Mesenchymal stem cell (in vitro differentiated cells and primary cell): ENCODE measurements at regions not wholly inside any gene's neighbourhood (a gene's known extent, or its start where the extent isn't known, plus 50 kb on each side); places are given as distances from the start of the nearest gene placed in this dataset.

Experiments used
- DNase-seq: peaks from one replicate; pipeline ENCODE4 v3.0.0-alpha.2; 2013
- H2AFZ ChIP-seq: one replicate; pipeline ENCODE4 v1.6.1; 2013; ENCODE audit warnings: low read depth, mild to moderate bottlenecking, control low read depth, inconsistent platforms, low read length, moderate library complexity
- H2AK5ac ChIP-seq: 2 replicates; pipeline ENCODE4 v1.6.1; 2013; ENCODE audit warnings: low read length, moderate library complexity, mild to moderate bottlenecking, inconsistent platforms; ENCODE audit not compliant: severe bottlenecking
- H2BK120ac ChIP-seq: one replicate; pipeline ENCODE4 v1.6.1; 2013; ENCODE audit warnings: low read depth, mild to moderate bottlenecking, inconsistent platforms, low read length, moderate library complexity
- H2BK12ac ChIP-seq, 2 experiments: one replicate each; pipeline ENCODE4 v1.6.1; 2013; ENCODE audit warnings: inconsistent platforms in 2 of 2, low read length in 2 of 2, mild to moderate bottlenecking in 2 of 2, moderate library complexity in 2 of 2, control low read depth in 1 of 2
- H2BK15ac ChIP-seq: one replicate; pipeline ENCODE4 v1.6.1; 2013; ENCODE audit warnings: mild to moderate bottlenecking, low read depth, inconsistent platforms; ENCODE audit not compliant: poor library complexity, severe bottlenecking
- H2BK5ac ChIP-seq: 2 replicates; pipeline ENCODE4 v1.6.1; 2013; ENCODE audit warnings: low read depth, mild to moderate bottlenecking, low read length, control low read depth, inconsistent platforms; ENCODE audit not compliant: poor library complexity, severe bottlenecking
- H3K14ac ChIP-seq, 2 experiments: one replicate each; pipeline ENCODE4 v1.6.1; 2013; ENCODE audit warnings: inconsistent platforms in 2 of 2, low read length in 2 of 2, control low read depth in 1 of 2, mild to moderate bottlenecking in 1 of 2, moderate library complexity in 1 of 2
- H3K18ac ChIP-seq, 2 experiments: one replicate each; pipeline ENCODE4 v1.6.1; 2013; ENCODE audit warnings: inconsistent platforms in 2 of 2, low read length in 2 of 2, control low read depth in 1 of 2, low read depth in 1 of 2, mild to moderate bottlenecking in 1 of 2
- H3K23ac ChIP-seq, 2 experiments: one replicate each; pipeline ENCODE4 v1.6.1; 2013; ENCODE audit warnings: inconsistent platforms in 2 of 2, low read length in 2 of 2, mild to moderate bottlenecking in 2 of 2, moderate library complexity in 2 of 2, control low read depth in 1 of 2
- H3K27ac ChIP-seq: 2 replicates; pipeline ENCODE4 v1.5.1; 2013; ENCODE audit warnings: mild to moderate bottlenecking, moderate library complexity, low read length, control low read depth, inconsistent platforms; ENCODE audit not compliant: poor library complexity, severe bottlenecking
- H3K27me3 ChIP-seq, 2 experiments: 2 replicates each; pipeline versions ENCODE4 v1.6.1 to v1.7.0; 2013; ENCODE audit warnings: low read length in 2 of 2, mild to moderate bottlenecking in 2 of 2, moderate library complexity in 2 of 2, control low read depth in 1 of 2, inconsistent platforms in 1 of 2; ENCODE audit not compliant: control insufficient read depth in 1 of 2, insufficient read depth in 1 of 2
- H3K36me3 ChIP-seq, 2 experiments: 2 replicates each; pipeline versions ENCODE4 v1.6.1 to v1.7.0; 2013; ENCODE audit warnings: low read length in 2 of 2, control low read depth in 1 of 2, inconsistent platforms in 1 of 2, low read depth in 1 of 2, mild to moderate bottlenecking in 1 of 2; ENCODE audit not compliant: insufficient read depth in 2 of 2, control insufficient read depth in 1 of 2
- H3K4ac ChIP-seq, 2 experiments: one replicate each; pipeline ENCODE4 v1.6.1; 2013; ENCODE audit warnings: inconsistent platforms in 2 of 2, low read length in 2 of 2, mild to moderate bottlenecking in 2 of 2, moderate library complexity in 2 of 2, control low read depth in 1 of 2, low read depth in 1 of 2
- H3K4me1 ChIP-seq: 2 replicates; pipeline ENCODE4 v1.6.1; 2013; ENCODE audit warnings: low read depth, low read length, control low read depth; ENCODE audit not compliant: control insufficient read depth, insufficient read depth
- H3K4me2 ChIP-seq: 2 replicates; pipeline ENCODE4 v1.6.1; 2013; ENCODE audit warnings: low read length, mild to moderate bottlenecking, inconsistent platforms; ENCODE audit not compliant: poor library complexity, severe bottlenecking
- H3K4me3 ChIP-seq, 2 experiments: 2 replicates each; pipeline versions ENCODE4 v1.5.1 to v1.7.0; 2013; ENCODE audit warnings: low read length in 2 of 2, mild to moderate bottlenecking in 2 of 2, control low read depth in 1 of 2, low read depth in 1 of 2; ENCODE audit not compliant: insufficient read depth in 1 of 2
- H3K79me1 ChIP-seq: replicated peaks from 2 replicates; pipeline ENCODE4 v1.6.1; 2013; ENCODE audit warnings: mild to moderate bottlenecking, control low read depth, low read length, inconsistent platforms; ENCODE audit not compliant: poor library complexity, severe bottlenecking
- H3K9ac ChIP-seq: 2 replicates; pipeline ENCODE4 v1.7.0; 2013; ENCODE audit warnings: mild to moderate bottlenecking, low read length, moderate library complexity
- H3K9me3 ChIP-seq: 2 replicates; pipeline ENCODE4 v1.7.0; 2013; ENCODE audit warnings: mild to moderate bottlenecking, low read length; ENCODE audit not compliant: control insufficient read depth
- H4K8ac ChIP-seq: one replicate; pipeline ENCODE4 v1.6.1; 2013; ENCODE audit warnings: inconsistent platforms, mild to moderate bottlenecking, low read length, moderate library complexity
- H4K91ac ChIP-seq: one replicate; pipeline ENCODE4 v1.6.1; 2013; ENCODE audit warnings: mild to moderate bottlenecking, low read length, inconsistent platforms
- WGBS: methylation state at CpG from one replicate; pipeline ENCODE4 v1.1.7; 2013; ENCODE audit warnings: mixed read lengths; 5-methylcytosine and 5-hydroxymethylcytosine counted together

DNA sequence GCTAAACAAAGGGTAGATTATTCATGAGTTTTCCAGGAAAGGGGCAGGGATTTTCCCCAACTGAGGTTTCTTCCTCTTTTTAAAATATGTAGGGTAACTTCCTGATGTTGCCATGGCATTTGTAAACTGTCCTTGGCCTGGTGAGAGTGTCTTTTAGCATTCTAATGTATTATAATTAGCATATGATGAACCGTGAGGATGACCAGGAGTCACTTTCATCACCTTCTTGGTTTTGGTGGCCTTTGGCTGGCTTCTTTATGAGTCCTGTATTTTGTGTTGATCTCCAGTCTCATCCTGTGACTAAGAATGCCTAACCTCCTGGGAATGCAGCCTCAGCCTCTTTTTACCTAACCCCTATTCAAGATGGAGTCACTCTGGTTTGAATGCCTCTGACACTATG, 391.0 kb upstream of the LINC00305 start:
- no peak overlapping the region for H2BK15ac ChIP-seq
- H3K27me3 ChIP-seq, result no peaks in the 10 kb centered on the region
- no peak overlapping the region for H2BK12ac ChIP-seq
- H3K14ac ChIP-seq, result no peak overlapping the region
- no peak overlapping the region for H2AK5ac ChIP-seq
- no peak overlapping the region for H3K4ac ChIP-seq
- no peak overlapping the region for H3K9ac ChIP-seq
- no peak overlapping the region for H3K27ac ChIP-seq
- H3K36me3 ChIP-seq, result no peaks in the 10 kb centered on the region
- peaks cover 33% of the 10 kb centered on the region for H3K9me3 ChIP-seq
- H3K4me2 ChIP-seq, result no peak overlapping the region
- H3K4me1 ChIP-seq, result no peaks in the 10 kb centered on the region
- no peaks in the 10 kb centered on the region for H3K79me1 ChIP-seq
- H3K23ac ChIP-seq, result no peak overlapping the region
- H3K18ac ChIP-seq, result no peak overlapping the region
- no peak overlapping the region for H2AFZ ChIP-seq
- H2BK120ac ChIP-seq, result no peak overlapping the region
- no peak overlapping the region for H3K4me3 ChIP-seq
- DNase-seq, result no peak
- H4K91ac ChIP-seq, result no peak overlapping the region
- WGBS, result 40% methylated on average over 1 of the region's 1 CpG
- H4K8ac ChIP-seq, result no peak overlapping the region
- no peak overlapping the region for H2BK5ac ChIP-seq

DNA sequence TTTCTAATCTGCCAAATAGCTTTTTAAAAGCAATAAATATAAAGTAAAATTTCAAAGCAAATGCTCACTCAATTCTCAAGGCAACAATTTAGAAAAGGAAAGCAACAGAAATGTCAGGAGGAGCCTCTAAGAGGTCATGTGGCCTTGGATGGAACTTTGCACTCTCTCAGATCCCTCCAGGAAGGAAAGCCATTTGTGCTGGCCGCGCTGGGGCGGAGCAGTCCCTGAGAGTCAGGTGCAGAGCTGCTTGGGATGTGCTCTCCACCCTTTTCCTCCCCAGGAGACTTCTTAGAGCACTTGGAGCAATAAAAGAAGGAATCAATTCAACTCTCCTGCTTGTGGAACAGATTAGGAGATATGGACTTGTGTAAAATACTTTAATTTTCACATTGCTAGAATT, 379.8 kb upstream of the LINC00305 start:
- Histone ChIP-seq H3K79me1 (no peaks in the 10 kb centered on the region), H3K4ac (no peak overlapping the region), H4K8ac (no peak overlapping the region), H3K27ac (no peak overlapping the region), H4K91ac (no peak overlapping the region), H3K9ac (no peak overlapping the region), H3K14ac (no peak overlapping the region), H2BK120ac (no peak overlapping the region), H2BK15ac (no peak overlapping the region), H3K9me3 (no peaks in the 10 kb centered on the region), H2AFZ (no peak overlapping the region), H3K4me1 (no peaks in the 10 kb centered on the region), H3K4me3 (no peak overlapping the region), H3K18ac (no peak overlapping the region), H3K36me3 (no peaks in the 10 kb centered on the region), H3K4me2 (no peak overlapping the region), H2BK5ac (no peak overlapping the region), H3K23ac (no peak overlapping the region), H2BK12ac (no peak overlapping the region), H3K27me3 (no peaks in the 10 kb centered on the region), H2AK5ac (no peak overlapping the region)
- DNase-seq, result no peak
- WGBS, result 90% methylated on average over 2 of the region's 3 CpGs

DNA sequence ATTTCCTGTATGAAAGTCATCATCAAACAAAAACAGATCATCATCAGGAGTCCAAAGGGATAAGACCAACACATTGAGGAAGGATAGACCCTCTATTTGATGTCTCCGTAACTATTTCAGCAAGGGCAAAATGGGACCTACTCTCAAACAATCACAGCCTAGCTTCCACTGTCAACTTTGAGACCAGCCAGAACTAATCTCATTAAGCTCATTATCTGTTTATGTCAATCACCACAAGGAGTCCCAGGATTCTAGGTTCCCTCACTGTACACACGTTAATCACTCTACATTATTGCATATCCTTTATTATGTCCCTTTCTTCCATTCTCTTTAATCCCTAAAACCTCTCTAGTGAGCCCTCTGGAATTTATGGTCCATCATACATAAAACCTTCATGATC, 370.3 kb upstream of the LINC00305 start:
- Histone ChIP-seq H3K18ac (no peak overlapping the region), H2AFZ (no peak overlapping the region), H2BK5ac (no peak overlapping the region), H3K4me1 (no peaks in the 10 kb centered on the region), H3K9ac (no peak overlapping the region), H2BK120ac (no peak overlapping the region), H3K9me3 (peaks cover 13% of the 10 kb centered on the region), H4K91ac (no peak overlapping the region), H3K79me1 (no peaks in the 10 kb centered on the region), H4K8ac (no peak overlapping the region), H2BK15ac (no peak overlapping the region), H3K23ac (no peak overlapping the region), H3K4me2 (no peak overlapping the region), H3K27me3 (no peaks in the 10 kb centered on the region), H2BK12ac (no peak overlapping the region), H3K27ac (no peak overlapping the region), H3K14ac (no peak overlapping the region), H3K36me3 (no peaks in the 10 kb centered on the region), H3K4ac (no peak overlapping the region), H3K4me3 (no peak overlapping the region), H2AK5ac (no peak overlapping the region)
- DNase-seq, result no peak
- 68% methylated on average over 2 of the region's 2 CpGs for WGBS

DNA sequence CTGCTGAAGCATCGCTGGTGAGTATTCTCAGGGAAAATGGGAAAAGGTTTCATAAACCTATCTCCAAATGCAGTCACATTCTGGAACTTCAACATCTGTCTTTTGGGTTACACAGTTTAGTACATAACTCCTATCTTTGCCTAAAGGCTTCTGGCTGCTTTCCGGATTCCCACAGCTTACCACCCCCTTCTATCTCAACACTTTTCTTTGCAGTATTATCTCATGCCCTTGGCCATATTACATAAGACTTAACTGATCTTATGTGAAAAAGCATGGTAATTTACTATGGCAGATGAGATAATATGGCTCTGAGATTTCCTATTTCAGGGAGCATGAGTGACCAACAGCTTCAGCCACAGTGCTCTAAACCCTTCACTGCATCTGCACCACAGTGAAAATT, 369.3 kb upstream of the LINC00305 start:
- Histone ChIP-seq H2BK120ac (no peak overlapping the region), H3K14ac (no peak overlapping the region), H3K9me3 (peaks cover 13% of the 10 kb centered on the region), H4K8ac (no peak overlapping the region), H3K27me3 (no peaks in the 10 kb centered on the region), H3K4me3 (no peak overlapping the region), H2BK15ac (no peak overlapping the region), H2BK12ac (no peak overlapping the region), H3K18ac (no peak overlapping the region), H3K4me1 (no peaks in the 10 kb centered on the region), H4K91ac (no peak overlapping the region), H3K23ac (no peak overlapping the region), H2AFZ (no peak overlapping the region), H3K79me1 (no peaks in the 10 kb centered on the region), H2AK5ac (no peak overlapping the region), H3K4me2 (no peak overlapping the region), H3K4ac (no peak overlapping the region), H2BK5ac (no peak overlapping the region), H3K27ac (no peak overlapping the region), H3K9ac (no peak overlapping the region), H3K36me3 (no peaks in the 10 kb centered on the region)
- WGBS, result 89% methylated on average over 2 of the region's 2 CpGs
- no peak for DNase-seq
